K562 (cell line): ENCODE measurements at regions not wholly inside any gene's neighbourhood (a gene's known extent, or its start where the extent isn't known, plus 50 kb on each side); places are given as distances from the start of the nearest gene placed in this dataset.
A peak's percentile ranks its signal among the peaks of the same experiment; 100 is the strongest.

ENCODE experiments used
- ARID3A ChIP-seq: IDR thresholded peaks from 2 replicates; pipeline ENCODE4 v1.6.1; 2012; ENCODE audit warnings: low read depth, low read length, improper control_type of control experiment, borderline replicate concordance
- BCL6 ChIP-seq: fragments of 250-450 bp; sonication (Bioruptor Pico); IDR thresholded peaks from 2 replicates; pipeline ENCODE4 v1.4.0; 2020
- CHD2 ChIP-seq: IDR thresholded peaks from 2 replicates; pipeline ENCODE4 v1.6.1; 2011; ENCODE audit warnings: low read depth, low read length
- CREM ChIP-seq: IDR thresholded peaks from 2 replicates; pipeline ENCODE4 v1.6.1; 2014; ENCODE audit warnings: antibody characterized with exemption, low read depth
- E2F6 ChIP-seq, 2 experiments: IDR thresholded peaks; 2 replicates each; pipeline ENCODE4 v1.6.1; 2011; ENCODE audit warnings: borderline replicate concordance in 1 of 2, control low read depth in 1 of 2, low read depth in 1 of 2, low read length in 1 of 2, mild to moderate bottlenecking in 1 of 2, mixed read lengths in 1 of 2, moderate library complexity in 1 of 2; ENCODE audit not compliant: insufficient read depth in 1 of 2, insufficient read length in 1 of 2, poor library complexity in 1 of 2, severe bottlenecking in 1 of 2; ENCODE audit errors: extremely low read depth in 1 of 2
- ELF1 ChIP-seq: fragments of 200-800 bp; sonication (Bioruptor generic); IDR thresholded peaks from 2 replicates; pipeline ENCODE4 v1.6.1; 2016; ENCODE audit warnings: missing genetic modification characterization, missing compliant biosample characterization
- ETV5 ChIP-seq: sonication (generic); formaldehyde crosslinking; IDR thresholded peaks from 2 replicates; pipeline ENCODE4 v1.4.0; 2020; ENCODE audit warnings: low read depth, mild to moderate bottlenecking, missing genetic modification reagents
- HSF4 ChIP-seq: fragments of 250-450 bp; sonication (Bioruptor Pico); IDR thresholded peaks from 2 replicates; pipeline ENCODE4 v2.1.2; 2022; ENCODE audit warnings: mild to moderate bottlenecking, moderate library complexity, borderline replicate concordance
- JUNB ChIP-seq: fragments of 450-650 bp; formaldehyde crosslinking; conservative IDR thresholded peaks from 2 replicates; pipeline ENCODE4 v1.4.0; 2020; ENCODE audit warnings: mild to moderate bottlenecking
- MAFK ChIP-seq: IDR thresholded peaks from 2 replicates; pipeline ENCODE4 v1.6.1; 2011; ENCODE audit warnings: low read length, improper control_type of control experiment
- MECOM ChIP-seq: fragments of 250-450 bp; sonication (Bioruptor Pico); IDR thresholded peaks from 2 replicates; pipeline ENCODE4 v1.8.0; 2022; ENCODE audit warnings: inconsistent platforms
- MXD1 ChIP-seq: fragments of 250-450 bp; sonication (Bioruptor Pico); IDR thresholded peaks from 2 replicates; pipeline ENCODE4 v1.8.0; 2021; ENCODE audit warnings: borderline replicate concordance, mild to moderate bottlenecking, moderate library complexity; ENCODE audit not compliant: poor library complexity, severe bottlenecking
- NONO ChIP-seq, 2 experiments: fragments of 200-400 bp in 1 of 2; fragments of 450-650 bp in 1 of 2; formaldehyde crosslinking in 1 of 2; IDR thresholded peaks; 2 replicates each; pipeline ENCODE4 v1.6.1; 2017; ENCODE audit warnings: low read depth in 2 of 2, mild to moderate bottlenecking in 2 of 2, moderate library complexity in 2 of 2, low read length in 1 of 2
- POLR3G ChIP-seq: IDR thresholded peaks from 2 replicates; pipeline ENCODE4 v1.6.1; 2011; ENCODE audit not compliant: insufficient read length, insufficient replicate concordance; ENCODE audit errors: extremely low read depth
- RBM22 ChIP-seq: fragments of 200-400 bp; formaldehyde crosslinking; IDR thresholded peaks from 2 replicates; pipeline ENCODE4 v1.6.1; 2018; ENCODE audit warnings: low read length, low read depth; ENCODE audit not compliant: poor library complexity, severe bottlenecking
- SLC30A9 ChIP-seq: fragments of 250-450 bp; sonication (Bioruptor Pico); IDR thresholded peaks from 2 replicates; pipeline ENCODE4 v1.8.0; 2022; ENCODE audit warnings: mild to moderate bottlenecking, moderate library complexity
- SMARCA4 ChIP-seq: fragments of 450-650 bp; IDR thresholded peaks from 2 replicates; pipeline ENCODE4 v1.6.1; 2016
- TAL1 ChIP-seq: fragments of 450-650 bp; IDR thresholded peaks from 2 replicates; pipeline ENCODE4 v1.6.1; 2016; ENCODE audit warnings: mild to moderate bottlenecking
- USF1 ChIP-seq: sonication (generic); formaldehyde crosslinking; IDR thresholded peaks from 2 replicates; pipeline ENCODE4 v1.9.0; 2022; ENCODE audit warnings: mild to moderate bottlenecking, missing genetic modification reagents
- ZBTB12 ChIP-seq: fragments of 250-450 bp; sonication (Bioruptor Pico); IDR thresholded peaks from 2 replicates; pipeline ENCODE4 v1.4.0; 2020
- ZC3H8 ChIP-seq: fragments of 450-650 bp; IDR thresholded peaks from 2 replicates; pipeline ENCODE4 v1.6.1; 2017
- ZNF217 ChIP-seq: sonication (generic); formaldehyde crosslinking; IDR thresholded peaks from 2 replicates; pipeline ENCODE4 v1.8.0; 2022; ENCODE audit warnings: mild to moderate bottlenecking, missing genetic modification reagents
- ZNF282 ChIP-seq: sonication (generic); formaldehyde crosslinking; IDR thresholded peaks from 2 replicates; pipeline ENCODE4 v1.8.1; 2023; ENCODE audit warnings: missing genetic modification reagents
- ZNF780A ChIP-seq: fragments of 250-450 bp; sonication (Bioruptor Pico); IDR thresholded peaks from 2 replicates; pipeline ENCODE4 v1.5.0; 2021; ENCODE audit warnings: mild to moderate bottlenecking

GRCh38 chr3:193929921-193930646, 205.9 kb upstream of the HES1 start (continued):
- TF ChIP-seq MXD1 (CRISPR knock-in tag) (no peak), TAL1 (no peak), ARID3A (no peak), E2F6 (IDR thresholded peaks at IDR 0.05; ENCODE audit: borderline replicate concordance in 1 of 2, extremely low read depth in 1 of 2, insufficient read depth in 1 of 2, insufficient read length in 1 of 2, low read depth in 1 of 2, low read length in 1 of 2, poor library complexity in 1 of 2, severe bottlenecking in 1 of 2) (no peak), ELF1 (tag) (no peak), BCL6 (CRISPR knock-in tag) (no peak), ZC3H8 (no peak), CHD2 (no peak), NONO (IDR thresholded peaks at IDR 0.05; ENCODE audit: low read depth in 2 of 2, low read length in 1 of 2) (no peak), JUNB (CRISPR knock-in tag) (no peak), ZNF217 (no peak), ETV5 (no peak), SMARCA4 (no peak), ZNF282 (CRISPR knock-in tag) (no peak), ZNF780A (CRISPR knock-in tag) (no peak), CREM (no peak), SLC30A9 (CRISPR knock-in tag) (no peak), MECOM (CRISPR knock-in tag) (no peak), ZBTB12 (CRISPR knock-in tag) (0 out of 2 replicates have a peak, but pooled peaks have one; percentile 39), POLR3G (no peak), HSF4 (no peak), RBM22 (no peak), MAFK (no peak), USF1 (CRISPR knock-in tag) (peak; percentile 48)
